Stomach (tissue), 8 donors: ENCODE measurements at regions not wholly inside any gene's neighbourhood (a gene's known extent, or its start where the extent isn't known, plus 50 kb on each side); places are given as distances from the start of the nearest gene placed in this dataset.

Experiments used
- DNase-seq, 2 donors: peaks; one replicate each; pipeline versions ENCODE4 v3.0.0 to v3.0.0-alpha.2; 2013 to 2019
- H3K27ac ChIP-seq, 5 donors: fragments of 200-600 bp in 4 of 5; sonication (generic) in 4 of 5; one replicate each; pipeline ENCODE4 v1.5.1; 2013 to 2019; ENCODE audit warnings: mild to moderate bottlenecking in 1 of 5, moderate library complexity in 1 of 5
- H3K27me3 ChIP-seq, 3 donors: fragments of 200-600 bp; sonication (generic); one replicate each; pipeline ENCODE4 v1.5.1; 2017 to 2019; ENCODE audit warnings: mixed run types in 1 of 3
- H3K36me3 ChIP-seq, 4 donors: fragments of 200-600 bp; sonication (generic); 1 replicate in 3 of 4; 2 replicates in 1 of 4; pipeline ENCODE4 v1.5.1; 2016 to 2019
- H3K4me1 ChIP-seq, 4 donors: fragments of 200-600 bp; sonication (generic); one replicate each; pipeline ENCODE4 v1.5.1; 2016 to 2019
- H3K4me3 ChIP-seq, 4 donors: fragments of 200-600 bp; sonication (generic) in 3 of 4; one replicate each; pipeline ENCODE4 v1.5.1; 2016 to 2019; ENCODE audit warnings: mild to moderate bottlenecking in 1 of 4
- H3K9me3 ChIP-seq, 4 donors: fragments of 200-600 bp; sonication (generic); one replicate each; pipeline ENCODE4 v1.5.1; 2016 to 2019
- EP300 ChIP-seq: sonication (generic); formaldehyde crosslinking; IDR thresholded peaks from one replicate; pipeline ENCODE4 v1.6.1; 2017; ENCODE audit warnings: antibody characterized with exemption
- POLR2A ChIP-seq, 4 donors: fragments of 450-650 bp; IDR thresholded peaks; one replicate each; pipeline ENCODE4 v1.6.1; 2016; ENCODE audit warnings: antibody characterized with exemption in 4 of 4, control low read depth in 2 of 4, mild to moderate bottlenecking in 1 of 4, moderate library complexity in 1 of 4
- POLR2AphosphoS5 ChIP-seq, 3 donors: sonication (generic); formaldehyde crosslinking; IDR thresholded peaks; one replicate each; pipeline ENCODE4 v1.6.1; 2016; ENCODE audit warnings: antibody characterized with exemption in 3 of 3
- WGBS, 5 donors: extraction: QIAGEN DNeasy Blood & Tissue Kit in 3 of 5; methylation state at CpG; one replicate each; pipeline versions ENCODE4 v1.1.5 to v1.1.7; 2013 to 2018; 5-methylcytosine and 5-hydroxymethylcytosine counted together
- intact Hi-C: fragments of 100-400 bp; cut with DNase I; formaldehyde crosslinking; loops from one replicate; pipeline ENCODE4 v1.15.1; 2023; ENCODE audit warnings: low total_unique reads
- TF ChIP-seq, protein P1 (sequence below), 7 experiments: fragments of 450-650 bp in 4 of 7; fragments of 200-600 bp in 3 of 7; sonication (generic) in 3 of 7; IDR thresholded peaks; one replicate each; pipeline ENCODE4 v1.5.1; 2016 to 2019; ENCODE audit warnings: antibody characterized with exemption in 7 of 7, control low read depth in 2 of 7, mild to moderate bottlenecking in 1 of 7
- donor health status: healthy with polysubstance abuse.
- donor health status: Bipolar disorder and iron deficiency.
- donor health status: healthy.

GRCh38 chr11:119903389-119903788, 174.4 kb upstream of the NECTIN1 start:
- peak overlapping the region in 2 of 5 donors; percentile 17 to 81 for H3K27ac ChIP-seq
- H3K4me1 ChIP-seq, result peaks cover 24 to 41% (median 29%) of the 10 kb centered on the region in 4 donors
- 43 to 65% (median 48%) methylated on average over 5 of the region's 5 CpGs for WGBS, 5 donors
- H3K9me3 ChIP-seq, result no peaks in the 10 kb centered on the region
- no peaks in the 10 kb centered on the region for H3K36me3 ChIP-seq
- no peak overlapping the region for H3K4me3 ChIP-seq
- intact Hi-C loops, result no loop called here
- no peaks in the 10 kb centered on the region for H3K27me3 ChIP-seq
- no peak for TF ChIP-seq POLR2AphosphoS5 (IDR thresholded peaks at IDR 0.05)
- TF ChIP-seq POLR2A (IDR thresholded peaks at IDR 0.05), result no peak
- no peak for TF ChIP-seq EP300
- TF ChIP-seq, protein P1, sequence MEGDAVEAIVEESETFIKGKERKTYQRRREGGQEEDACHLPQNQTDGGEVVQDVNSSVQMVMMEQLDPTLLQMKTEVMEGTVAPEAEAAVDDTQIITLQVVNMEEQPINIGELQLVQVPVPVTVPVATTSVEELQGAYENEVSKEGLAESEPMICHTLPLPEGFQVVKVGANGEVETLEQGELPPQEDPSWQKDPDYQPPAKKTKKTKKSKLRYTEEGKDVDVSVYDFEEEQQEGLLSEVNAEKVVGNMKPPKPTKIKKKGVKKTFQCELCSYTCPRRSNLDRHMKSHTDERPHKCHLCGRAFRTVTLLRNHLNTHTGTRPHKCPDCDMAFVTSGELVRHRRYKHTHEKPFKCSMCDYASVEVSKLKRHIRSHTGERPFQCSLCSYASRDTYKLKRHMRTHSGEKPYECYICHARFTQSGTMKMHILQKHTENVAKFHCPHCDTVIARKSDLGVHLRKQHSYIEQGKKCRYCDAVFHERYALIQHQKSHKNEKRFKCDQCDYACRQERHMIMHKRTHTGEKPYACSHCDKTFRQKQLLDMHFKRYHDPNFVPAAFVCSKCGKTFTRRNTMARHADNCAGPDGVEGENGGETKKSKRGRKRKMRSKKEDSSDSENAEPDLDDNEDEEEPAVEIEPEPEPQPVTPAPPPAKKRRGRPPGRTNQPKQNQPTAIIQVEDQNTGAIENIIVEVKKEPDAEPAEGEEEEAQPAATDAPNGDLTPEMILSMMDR (IDR thresholded peaks at IDR 0.05), result no peak
- DNase-seq, result peak in 1 of 2 donors; percentile 41

- H3K4me3 ChIP-seq, result no peak overlapping the region
- no peaks in the 10 kb centered on the region for H3K9me3 ChIP-seq
- no peak overlapping the region for H3K27ac ChIP-seq
- H3K27me3 ChIP-seq, result no peaks in the 10 kb centered on the region
- 72 to 85% (median 78%) methylated on average over 9 of the region's 9 CpGs for WGBS, 5 donors
- DNase-seq, result no peak
- no peaks in the 10 kb centered on the region for H3K36me3 ChIP-seq
- intact Hi-C loops, result no loop called here
- TF ChIP-seq POLR2A (IDR thresholded peaks at IDR 0.05) (no peak), EP300 (no peak), POLR2AphosphoS5 (IDR thresholded peaks at IDR 0.05) (no peak)
- TF ChIP-seq, protein P1 (IDR thresholded peaks at IDR 0.05), result no peak
- H3K4me1 ChIP-seq, result peaks cover 23 to 35% (median 24%) of the 10 kb centered on the region in 4 donors
These were observed 173.7 kb upstream of the NECTIN1 start for GRCh38 chr11:119902656-119903231.

- Histone ChIP-seq H3K27me3 (no peaks in the 10 kb centered on the region), H3K27ac (no peak overlapping the region), H3K36me3 (no peaks in the 10 kb centered on the region), H3K4me1 (peaks cover 20 to 29% (median 23%) of the 10 kb centered on the region in 4 donors), H3K4me3 (no peak overlapping the region), H3K9me3 (no peaks in the 10 kb centered on the region)
- no peak for DNase-seq
- WGBS, 5 donors, result 73 to 81% (median 78%) methylated on average over 4 to 5 of the region's 5 CpGs
- intact Hi-C loops, result no loop called here
- no peak for TF ChIP-seq POLR2AphosphoS5 (IDR thresholded peaks at IDR 0.05)
- no peak for TF ChIP-seq EP300
- TF ChIP-seq POLR2A (IDR thresholded peaks at IDR 0.05), result no peak
- TF ChIP-seq, protein P1 (IDR thresholded peaks at IDR 0.05), result no peak
These were observed 172.9 kb upstream of the NECTIN1 start for GRCh38 chr11:119901657-119902577.

DNA sequence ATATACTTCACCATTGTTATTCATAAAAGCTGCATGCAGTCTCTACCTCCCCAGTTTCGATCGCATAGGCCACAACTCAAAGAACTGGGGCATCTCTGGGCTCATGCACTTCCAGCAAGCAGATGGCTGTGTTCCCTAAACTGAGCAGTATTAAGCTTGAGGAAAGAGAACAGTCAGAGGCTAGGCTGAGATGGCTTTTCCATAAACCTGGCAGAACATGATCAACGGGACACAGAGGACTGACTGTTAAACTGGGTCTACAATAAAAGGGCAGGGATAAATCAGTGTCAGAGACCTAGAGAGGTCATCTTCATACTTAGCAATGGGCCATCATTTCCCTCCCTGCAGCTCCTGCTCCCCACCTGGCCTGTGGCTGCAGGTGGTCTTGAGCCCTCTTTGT, 171.0 kb upstream of the NECTIN1 start:
- Histone ChIP-seq H3K4me1 (peaks cover 10 to 23% (median 16%) of the 10 kb centered on the region in 4 donors), H3K27ac (no peak overlapping the region), H3K4me3 (no peak overlapping the region), H3K9me3 (no peaks in the 10 kb centered on the region), H3K36me3 (no peaks in the 10 kb centered on the region), H3K27me3 (no peaks in the 10 kb centered on the region)
- no peak for DNase-seq
- WGBS, 5 donors, result 64 to 90% (median 72%) methylated on average over 3 of the region's 3 CpGs
- TF ChIP-seq POLR2A (IDR thresholded peaks at IDR 0.05), result no peak
- TF ChIP-seq EP300, result no peak
- TF ChIP-seq POLR2AphosphoS5 (IDR thresholded peaks at IDR 0.05), result no peak
- TF ChIP-seq, protein P1 (IDR thresholded peaks at IDR 0.05), result no peak
- intact Hi-C loops, result no loop called here
